ENCODE measurements at regions not wholly inside any gene's neighbourhood (a gene's known extent, or its start where the extent isn't known, plus 50 kb on each side); places are given as distances from the start of the nearest gene placed in this dataset.
"Not testable (repeated sequence)": the region's sequence is repeated elsewhere in the genome, so short reads cannot be mapped to it uniquely, and the experiment has no call there.

DNA sequence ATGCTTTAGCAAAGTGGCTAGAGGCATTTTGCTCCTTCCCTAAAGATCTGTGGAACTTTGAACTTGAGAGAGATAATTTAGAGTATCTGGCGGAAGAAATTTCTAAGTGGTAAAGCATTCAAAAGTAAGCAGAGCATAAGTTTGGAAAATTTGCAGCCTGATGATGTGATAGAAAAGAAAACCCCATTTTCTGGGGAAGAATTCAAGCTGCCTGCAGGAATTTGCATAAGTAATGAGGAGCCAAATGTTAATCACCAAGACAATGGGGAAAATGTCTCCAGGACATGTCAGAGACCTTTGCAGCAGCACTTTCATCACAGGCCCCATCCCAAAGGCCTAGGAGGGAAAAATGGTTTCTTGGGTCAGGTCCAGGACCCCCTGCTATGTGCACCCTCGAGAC is 519.5 kb downstream of the IRS1 start:
- intact Hi-C loops (cut with micrococcal nuclease); DNase-seq; ATAC-seq: not testable (repeated sequence)

DNA sequence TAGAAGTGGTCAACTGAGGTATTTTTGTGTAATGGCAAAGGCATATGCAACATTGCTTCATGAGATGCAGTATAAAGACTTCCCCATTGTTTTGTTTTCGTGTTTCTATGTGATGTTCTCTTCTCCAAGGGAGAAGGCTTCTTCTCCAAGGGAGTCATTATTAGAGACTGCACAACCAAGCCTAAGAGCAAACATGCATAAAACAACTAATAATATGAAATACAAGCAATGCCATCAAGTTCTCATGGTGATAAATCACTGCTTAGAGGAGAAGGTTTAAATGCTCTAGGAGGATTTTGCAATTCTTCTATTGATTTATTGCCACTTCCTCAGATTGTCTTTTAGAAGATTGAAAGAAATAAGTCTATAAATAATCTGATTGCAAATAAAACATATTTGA is 524.4 kb downstream of the IRS1 start:
- no peak for DNase-seq
- intact Hi-C loops (cut with micrococcal nuclease) = no loop called here
- no peak for ATAC-seq

DNA sequence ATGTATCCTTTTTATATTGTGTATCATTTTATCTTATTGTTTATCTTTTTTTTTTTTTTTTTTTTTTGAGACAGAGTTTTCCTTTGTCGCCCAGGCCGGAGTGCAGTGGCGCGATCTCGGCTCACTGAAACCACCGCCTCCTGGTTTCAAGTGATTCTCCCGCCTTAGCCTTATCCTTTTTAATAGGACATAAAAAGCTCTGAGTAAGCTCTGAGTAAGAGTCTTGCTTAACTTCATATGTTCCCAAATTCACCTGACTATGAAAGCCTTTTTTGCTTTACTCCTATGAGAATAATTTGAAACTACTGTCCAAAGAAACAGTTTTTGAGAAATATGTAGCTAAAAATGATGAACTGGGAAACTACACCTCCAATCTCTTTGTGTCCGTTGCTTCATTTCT is 525.5 kb downstream of the IRS1 start:
- no peak for DNase-seq
- ATAC-seq = no peak
- intact Hi-C loops (cut with micrococcal nuclease) = no loop called here

DNA sequence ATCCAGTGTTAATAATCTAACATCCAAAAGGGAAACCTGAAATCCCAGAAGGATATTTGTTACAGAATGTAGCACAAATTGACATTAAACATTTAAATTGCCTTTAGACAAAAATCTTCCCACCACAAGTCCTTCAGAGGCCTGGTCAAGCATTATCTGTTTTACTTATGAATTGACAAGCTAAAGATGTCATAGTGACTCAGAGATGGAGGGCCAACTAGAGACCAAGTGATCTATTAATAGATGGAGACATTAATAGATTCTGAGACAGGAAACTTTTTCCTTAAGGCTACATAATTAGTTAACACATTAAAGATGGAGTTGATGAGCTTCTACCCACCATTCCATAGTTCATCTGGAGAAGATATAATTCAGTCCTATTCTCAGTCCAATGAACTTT is 526.2 kb downstream of the IRS1 start:
- no peak for DNase-seq
- intact Hi-C loops (cut with micrococcal nuclease) = no loop called here
- ATAC-seq = no peak

DNA sequence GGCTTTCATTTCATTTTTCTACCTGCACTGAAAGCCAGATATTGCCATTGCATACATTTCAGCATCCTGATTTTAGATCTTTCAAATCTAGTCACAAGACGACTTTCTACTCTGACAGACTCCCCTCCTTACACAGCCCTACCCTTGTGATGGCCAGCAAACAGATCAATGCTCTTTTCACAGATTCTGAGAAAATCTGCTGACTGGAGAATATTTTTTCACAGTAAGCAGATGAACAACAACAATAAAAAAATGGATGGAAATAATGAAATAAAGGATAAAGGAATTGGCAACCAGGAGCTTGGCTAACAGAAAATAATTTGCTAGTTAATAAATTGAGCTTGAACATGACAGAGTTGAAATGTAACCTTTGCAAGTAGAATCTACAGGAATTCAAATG is 527.2 kb downstream of the IRS1 start:
- intact Hi-C loops (cut with micrococcal nuclease) = no loop called here
- no peak for ATAC-seq
- no peak for DNase-seq

DNA sequence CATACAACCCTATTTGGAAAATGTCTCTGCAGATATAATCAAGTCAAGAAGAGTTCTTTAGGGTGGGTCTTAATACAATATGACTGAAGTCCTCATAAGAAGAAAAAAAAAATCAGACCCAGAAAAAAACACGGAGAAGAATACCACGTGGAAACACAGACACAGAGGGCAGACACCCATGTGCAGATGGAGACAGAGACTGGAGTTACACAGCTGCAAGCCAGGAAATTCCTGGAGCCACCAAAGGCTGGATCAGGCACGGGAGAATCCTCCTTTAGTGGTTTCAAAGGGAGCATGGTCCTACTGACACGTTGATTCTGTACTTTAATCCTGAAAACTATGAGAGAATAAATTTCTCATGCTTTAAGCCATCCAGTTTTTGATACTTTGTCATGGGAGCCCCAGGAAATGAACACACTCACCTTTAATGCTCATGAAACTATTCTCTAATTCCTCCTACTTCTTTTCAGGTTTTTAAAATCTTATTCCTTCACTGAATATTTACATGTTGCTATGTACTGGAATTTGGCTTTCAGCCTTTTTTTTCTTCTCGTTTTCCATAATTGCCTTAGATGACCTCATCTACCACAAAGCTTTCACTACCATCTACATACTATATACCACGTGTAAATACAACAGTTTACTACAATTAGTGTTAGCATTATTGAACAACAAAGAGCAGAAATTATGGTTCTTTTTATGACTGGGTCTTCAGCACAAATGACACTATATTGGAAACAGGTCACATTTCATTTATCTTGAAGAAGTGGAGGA is 529.1 kb downstream of the IRS1 start:
- DNase-seq (no peak), ATAC-seq (no peak)
- intact Hi-C loops (cut with micrococcal nuclease) = no loop called here

DNA sequence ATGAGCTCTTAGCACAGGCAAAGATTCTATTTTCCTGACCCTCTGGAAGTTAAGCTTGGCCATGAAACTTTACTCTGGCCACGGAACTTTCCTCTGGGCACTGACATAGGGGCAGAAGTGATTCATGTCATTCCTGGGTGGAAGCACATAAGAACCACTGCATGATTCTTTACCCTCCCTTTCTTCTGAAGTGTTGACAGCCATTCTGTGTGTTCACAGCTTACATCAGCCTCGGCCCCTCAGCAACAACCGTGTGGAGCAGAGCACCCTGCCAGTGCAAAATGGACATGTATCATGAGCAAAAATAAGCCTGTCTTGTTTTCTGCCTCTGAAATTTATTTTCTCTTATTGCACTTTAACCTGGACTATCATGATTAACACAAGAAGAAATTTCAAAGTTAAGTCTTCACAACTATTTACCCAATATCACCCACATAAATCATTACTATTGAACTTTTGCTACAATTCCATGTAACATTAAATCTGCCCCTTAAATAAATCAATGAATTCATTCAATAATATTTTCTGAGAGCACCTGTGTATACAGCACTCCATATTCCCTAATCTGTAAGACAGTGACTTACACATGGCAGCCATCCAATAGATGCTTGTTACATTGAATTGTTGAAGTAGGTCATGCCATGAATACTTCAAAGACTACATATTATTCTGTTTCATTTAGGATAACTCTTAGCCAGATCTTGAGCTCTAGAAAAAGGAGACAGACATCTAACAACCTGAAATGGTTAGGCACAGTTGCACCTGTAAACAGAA is 531.9 kb downstream of the IRS1 start:
- no peak for DNase-seq
- no peak for ATAC-seq
- intact Hi-C loops (cut with micrococcal nuclease) = no loop called here

DNA sequence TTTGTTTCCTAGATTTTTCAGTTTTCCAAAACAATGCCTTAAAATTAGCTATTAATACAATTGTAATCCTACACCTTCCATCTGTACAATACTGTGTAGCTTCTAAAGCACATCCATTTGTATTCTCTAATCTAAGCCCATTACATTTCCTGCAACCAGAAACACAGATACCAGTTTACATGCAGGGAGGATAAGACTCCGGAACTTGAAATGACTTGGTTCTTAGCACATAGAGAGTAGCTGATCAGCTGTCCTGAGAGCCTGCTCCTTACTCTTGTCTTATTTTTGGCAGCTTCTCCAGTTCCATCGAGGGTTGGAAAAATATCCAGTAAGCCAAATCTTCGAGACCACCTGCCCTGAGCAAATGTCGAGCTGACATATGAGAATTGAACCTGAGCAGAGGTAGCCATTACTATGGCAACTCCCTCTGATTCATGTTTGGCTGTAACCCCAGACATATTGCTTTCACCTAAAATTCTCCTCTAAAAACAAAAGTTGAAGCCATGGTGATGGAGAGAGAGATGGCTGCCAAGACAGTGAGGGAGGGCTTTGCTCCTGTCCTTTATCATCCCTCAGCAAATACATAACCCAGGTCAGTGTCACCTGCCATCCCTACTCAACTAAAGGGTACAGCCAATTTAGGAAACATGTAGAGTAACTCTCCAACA is 542.8 kb downstream of the IRS1 start:
- DNase-seq = no peak
- intact Hi-C loops (cut with micrococcal nuclease) = no loop called here
- no peak for ATAC-seq

DNA sequence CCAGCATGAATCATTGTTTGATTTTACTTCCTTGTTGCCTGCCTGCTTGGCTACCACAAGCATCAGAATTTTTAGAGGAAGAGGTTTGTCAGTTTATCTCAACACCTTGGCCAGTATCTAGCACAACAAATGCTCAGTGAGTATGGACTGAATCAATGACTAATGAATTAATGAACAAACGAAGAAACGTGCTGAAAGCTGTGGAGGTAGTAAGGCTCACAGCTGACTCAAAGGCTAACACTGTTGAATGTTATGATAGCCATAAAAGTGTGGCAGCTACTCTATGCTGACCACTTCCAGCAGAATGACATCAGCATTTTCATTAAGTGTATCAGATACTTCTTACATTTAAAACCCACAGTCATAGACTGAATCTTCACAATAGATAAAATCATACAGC is 543.4 kb downstream of the IRS1 start:
- no peak for DNase-seq
- ATAC-seq = no peak
- intact Hi-C loops (cut with micrococcal nuclease) = no loop called here

DNA sequence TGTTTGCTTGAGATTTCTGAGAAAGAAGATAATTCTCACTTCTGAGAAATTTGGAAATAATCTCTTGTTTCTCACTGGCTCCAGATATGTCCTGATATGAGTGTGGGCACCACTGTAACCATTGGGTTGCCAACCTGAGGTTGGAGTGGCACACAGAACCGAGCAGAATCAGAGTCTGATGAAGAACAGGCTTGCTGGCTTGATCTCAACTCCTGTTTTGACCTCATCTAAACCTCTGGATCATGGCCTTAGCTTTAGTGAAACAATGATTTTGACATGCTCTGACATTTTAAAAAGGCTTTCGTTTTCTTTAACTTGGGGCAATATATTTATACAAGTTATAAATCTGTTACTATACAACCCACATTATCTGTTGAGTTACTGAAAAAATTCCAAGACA is 548.0 kb downstream of the IRS1 start:
- ATAC-seq (no peak), DNase-seq (no peak)
- intact Hi-C loops (cut with micrococcal nuclease) = no loop called here

DNA sequence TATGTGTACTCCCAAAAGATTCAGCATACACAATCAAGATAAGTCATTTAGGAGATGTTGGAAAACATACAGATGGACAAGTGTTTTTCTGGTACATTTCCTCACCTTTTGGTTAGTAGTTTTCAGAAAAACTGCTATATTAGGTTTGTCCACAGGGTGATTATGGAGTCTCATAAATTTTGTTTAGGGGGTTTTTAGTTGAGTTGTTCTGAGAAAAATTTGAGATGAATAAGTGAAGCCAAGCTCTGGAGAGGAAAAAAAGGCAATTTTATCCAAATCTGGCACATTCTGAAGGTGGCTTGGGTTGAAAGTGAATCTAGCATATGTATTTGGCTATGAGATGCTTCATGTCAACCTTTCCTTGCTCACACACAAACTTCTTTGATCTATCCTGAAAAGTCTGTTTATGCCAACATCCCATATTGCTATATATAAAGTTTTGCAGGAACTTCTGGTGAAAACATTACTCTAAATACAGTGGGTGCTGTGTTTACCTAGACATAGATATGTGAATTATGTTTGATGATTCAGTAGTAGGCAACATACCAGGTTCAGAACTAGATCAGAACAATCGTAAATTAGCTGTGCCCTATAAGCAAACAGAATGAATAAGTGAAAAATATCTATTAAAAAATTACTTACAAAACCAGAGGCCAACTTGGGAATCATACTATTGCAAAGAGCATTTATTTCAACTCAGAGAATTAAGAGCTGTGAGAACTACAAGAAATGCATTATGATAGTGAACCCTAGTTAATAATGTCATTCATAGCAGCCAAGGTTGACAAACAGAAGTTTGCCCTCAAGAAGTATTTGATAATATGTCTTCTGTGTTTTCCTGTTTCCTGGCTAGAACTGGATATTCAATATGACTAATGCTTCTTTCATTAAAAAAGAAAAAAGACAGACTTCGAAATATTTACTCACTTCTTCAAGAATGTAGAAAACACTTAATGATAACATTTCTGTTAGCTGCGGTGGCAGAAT is 552.0 kb downstream of the IRS1 start:
- intact Hi-C loops (cut with micrococcal nuclease) = no loop called here
- no peak for ATAC-seq

DNA sequence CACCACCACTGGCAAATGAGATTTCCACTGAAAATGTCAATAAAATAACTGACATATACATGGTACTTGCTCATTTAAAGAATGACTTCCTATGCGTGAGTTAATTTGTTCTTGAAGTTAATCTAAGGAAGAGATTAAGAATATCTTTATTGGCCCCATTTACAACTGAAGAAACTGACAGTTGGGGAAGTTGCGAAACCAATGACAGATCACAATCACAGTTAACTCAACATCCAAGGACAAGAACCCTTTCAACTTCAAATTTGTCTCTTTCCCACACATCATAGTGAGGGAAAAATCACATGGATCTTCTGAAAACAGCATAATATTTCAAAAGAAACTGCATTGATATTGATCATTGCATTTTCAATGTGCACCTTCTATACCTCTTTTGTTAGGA is 565.4 kb downstream of the IRS1 start:
- DNase-seq (no peak), ATAC-seq (no peak)
- intact Hi-C loops (cut with micrococcal nuclease) = no loop called here

More for the DNA sequence above, 552.0 kb downstream of the IRS1 start:
- no peak for DNase-seq

DNA sequence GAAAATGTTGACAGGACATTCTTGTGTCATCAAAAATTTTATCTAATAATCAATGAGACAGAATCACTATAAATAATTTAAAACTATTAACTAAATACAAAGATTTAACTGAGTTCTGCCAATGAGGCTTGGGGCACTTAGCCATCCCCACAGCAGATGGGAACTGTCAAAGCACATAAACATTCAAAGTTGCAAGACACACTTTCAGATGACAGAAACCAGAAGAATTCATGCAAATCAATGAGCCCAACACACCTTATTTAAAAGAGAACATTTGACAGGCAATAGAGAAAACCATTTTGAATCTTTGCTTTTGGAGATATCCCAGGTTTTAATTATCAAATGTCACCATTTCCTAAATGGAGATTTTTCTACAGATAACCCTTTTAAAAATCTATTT is 566.2 kb downstream of the IRS1 start:
- intact Hi-C loops (cut with micrococcal nuclease) = no loop called here
- DNase-seq (no peak), ATAC-seq (no peak)

DNA sequence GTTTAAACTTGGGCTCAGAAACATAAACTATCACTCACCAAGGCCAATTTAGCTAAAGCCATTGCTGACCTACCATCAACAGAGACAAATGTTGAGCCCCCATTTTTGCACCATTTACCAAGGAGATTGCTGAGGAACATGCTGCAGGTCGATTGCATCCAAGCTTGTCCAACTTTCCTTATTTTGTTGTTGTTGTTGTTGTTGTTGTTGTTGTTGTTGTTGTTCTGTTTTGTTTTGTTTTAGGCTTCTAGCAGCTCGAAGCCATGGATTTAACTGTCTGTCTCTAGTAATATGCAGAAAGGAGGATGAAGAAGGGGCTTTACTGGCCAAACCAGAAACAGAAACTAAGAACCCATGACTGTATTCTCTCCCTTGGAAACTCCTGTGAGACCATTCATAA is 571.5 kb downstream of the IRS1 start:
- no peak for ATAC-seq
- DNase-seq = no peak
- intact Hi-C loops (cut with micrococcal nuclease) = no loop called here

DNA sequence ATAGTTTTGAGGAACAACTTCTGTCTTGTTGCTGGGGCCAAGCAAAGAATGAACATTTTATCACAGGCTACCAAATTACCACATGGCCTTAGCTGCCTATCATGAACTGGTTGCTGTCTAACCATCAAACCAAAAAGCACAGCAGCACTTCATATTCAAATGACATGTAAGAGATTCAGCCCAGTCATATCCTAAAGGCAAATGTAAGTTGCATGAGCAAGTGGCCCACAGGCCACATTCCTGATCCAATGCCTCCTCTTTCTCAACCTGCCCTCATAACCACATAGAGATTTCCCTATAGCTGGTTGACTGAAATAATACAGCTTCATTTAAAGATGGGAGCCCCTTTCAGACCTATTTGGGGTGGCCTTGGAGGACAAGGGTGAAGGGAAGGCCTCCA is 572.3 kb downstream of the IRS1 start:
- DNase-seq = no peak
- intact Hi-C loops (cut with micrococcal nuclease) = no loop called here
- no peak for ATAC-seq

DNA sequence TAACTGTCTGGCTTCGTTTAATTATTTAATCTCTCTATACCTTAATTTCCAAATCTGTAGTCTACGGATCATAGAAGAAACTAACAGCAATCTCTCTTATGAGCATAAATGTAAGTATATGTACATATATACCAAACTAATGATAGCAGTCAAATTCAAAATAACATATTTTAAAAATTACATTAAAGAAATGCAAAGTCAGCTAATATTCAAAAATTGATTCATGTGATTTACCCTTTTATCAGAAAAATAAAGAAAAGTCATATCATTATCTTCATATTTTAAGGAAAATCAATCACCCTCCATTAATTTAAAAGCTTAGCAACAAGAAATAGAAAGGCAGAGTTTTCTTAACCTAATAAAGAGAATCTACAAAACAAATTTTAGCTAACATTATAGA is 575.9 kb downstream of the IRS1 start:
- intact Hi-C loops (cut with micrococcal nuclease) = loop anchor here (2.0 kb wide), 1 partner anchor 27 kb away; no protein-coding TSS in a partner anchor
- DNase-seq = no peak

DNA sequence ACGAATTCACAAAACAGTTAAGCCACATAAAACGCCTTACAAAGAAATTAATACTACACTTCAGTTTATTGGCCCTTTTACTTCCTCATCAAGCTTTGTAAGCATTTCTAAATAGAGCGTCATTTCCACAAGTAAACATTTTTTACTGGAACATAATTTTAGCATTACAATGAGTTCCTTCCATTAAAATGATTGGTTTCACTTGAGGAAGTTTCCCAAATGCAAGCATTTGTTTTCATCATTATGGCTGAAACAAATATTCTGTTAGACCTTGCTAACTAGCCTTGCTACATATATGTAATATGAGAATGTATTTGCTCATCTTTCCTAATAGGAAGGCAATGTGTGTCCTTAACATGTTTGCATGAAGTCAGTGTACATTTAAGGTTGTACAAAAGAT is 579.1 kb downstream of the IRS1 start:
- DNase-seq (no peak), ATAC-seq (no peak)
- intact Hi-C loops (cut with micrococcal nuclease) = no loop called here

More for the DNA sequence above, 575.9 kb downstream of the IRS1 start:
- no peak for ATAC-seq

DNA sequence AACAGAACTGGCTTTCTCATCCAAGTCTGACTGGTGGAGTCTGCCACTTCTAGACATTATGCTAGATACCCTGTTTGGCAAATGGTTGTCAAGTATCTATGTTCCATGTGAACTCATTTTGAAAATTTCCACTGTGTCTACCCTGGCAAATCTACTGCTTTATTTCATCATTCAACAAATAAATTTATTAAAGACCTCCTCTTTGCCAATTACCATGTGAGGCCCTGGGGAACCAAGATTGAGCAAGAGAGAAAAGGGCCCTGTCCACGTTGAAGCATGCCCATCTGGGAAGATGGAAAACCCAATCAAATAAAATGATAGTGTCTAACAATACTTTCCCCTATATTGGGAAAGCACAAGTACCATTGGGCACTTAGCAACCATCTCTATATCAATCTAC is 582.4 kb downstream of the IRS1 start:
- DNase-seq = no peak
- no peak for ATAC-seq
- intact Hi-C loops (cut with micrococcal nuclease) = loop anchor here (5.0 kb wide), 1 partner anchor 325 kb away; no protein-coding TSS in a partner anchor

DNA sequence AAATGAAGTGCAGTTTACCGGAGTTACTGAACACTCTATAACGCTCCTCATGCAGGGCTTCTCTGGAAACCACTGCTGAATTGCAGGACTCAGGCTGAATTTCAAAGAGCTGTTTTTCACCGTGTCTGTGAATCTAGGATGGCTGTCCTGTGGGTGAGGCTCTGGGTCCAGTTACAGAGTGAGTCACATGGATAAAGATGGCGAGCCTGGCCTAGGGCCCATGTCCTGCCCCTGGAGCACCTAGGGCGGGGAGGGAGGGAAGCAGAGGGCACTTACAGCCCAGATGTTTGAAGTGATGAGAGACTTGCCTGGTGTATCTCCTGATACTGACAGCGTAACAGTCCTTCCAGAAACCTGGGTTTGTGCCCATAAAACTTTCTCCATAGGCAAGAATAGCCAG is 583.0 kb downstream of the IRS1 start:
- ATAC-seq = no peak
- intact Hi-C loops (cut with micrococcal nuclease) = loop anchor here (5.0 kb wide), 1 partner anchor 324 kb away; no protein-coding TSS in a partner anchor
- DNase-seq = no peak
